SK-N-SH treated with all-trans-retinoic acid at 6 μM for 48 hours (cell line): ENCODE measurements at regions not wholly inside any gene's neighbourhood (a gene's known extent, or its start where the extent isn't known, plus 50 kb on each side); places are given as distances from the start of the nearest gene placed in this dataset.

Experiments used
- ATAC-seq: fragments of 200-7000 bp; cut with Tn5 transposase; 3 replicates; pipeline ENCODE4 v1.9.1; 2020; ENCODE audit warnings: mild to moderate bottlenecking, moderate library complexity
- BACH2 ChIP-seq: fragments of 250-450 bp; sonication (Bioruptor Pico); IDR thresholded peaks from 2 replicates; pipeline ENCODE4 v1.9.0; 2021; ENCODE audit warnings: mild to moderate bottlenecking, borderline replicate concordance
- CREB5 ChIP-seq: fragments of 250-450 bp; sonication (Bioruptor Pico); IDR thresholded peaks from 2 replicates; pipeline ENCODE4 v1.5.1; 2020; ENCODE audit warnings: low read depth, mild to moderate bottlenecking, moderate library complexity
- CSDC2 ChIP-seq: fragments of 250-450 bp; sonication (Bioruptor Pico); IDR thresholded peaks from 2 replicates; pipeline ENCODE4 v1.5.0; 2020; ENCODE audit warnings: mild to moderate bottlenecking, moderate library complexity
- CSRNP3 ChIP-seq: fragments of 250-450 bp; sonication (Bioruptor Pico); IDR thresholded peaks from 2 replicates; pipeline ENCODE4 v1.5.1; 2021; ENCODE audit warnings: mild to moderate bottlenecking, moderate library complexity
- ESRRG ChIP-seq: fragments of 250-450 bp; sonication (Bioruptor Pico); IDR thresholded peaks from 2 replicates; pipeline ENCODE4 v1.6.1; 2021; ENCODE audit warnings: mild to moderate bottlenecking
- GLIS3 ChIP-seq: fragments of 250-450 bp; sonication (Bioruptor Pico); IDR thresholded peaks from 2 replicates; pipeline ENCODE4 v1.5.0; 2020; ENCODE audit warnings: mild to moderate bottlenecking, moderate library complexity
- ISL1 ChIP-seq: fragments of 250-450 bp; sonication (Bioruptor Pico); IDR thresholded peaks from 2 replicates; pipeline ENCODE4 v2.1.2; 2022; ENCODE audit warnings: mild to moderate bottlenecking, moderate library complexity
- OSR1 ChIP-seq: fragments of 250-450 bp; sonication (Bioruptor Pico); IDR thresholded peaks from 2 replicates; pipeline ENCODE4 v1.8.0; 2022; ENCODE audit warnings: moderate library complexity, mild to moderate bottlenecking, inconsistent platforms
- PATZ1 ChIP-seq: fragments of 250-450 bp; sonication (Bioruptor Pico); IDR thresholded peaks from 2 replicates; pipeline ENCODE4 v1.8.0; 2020; ENCODE audit warnings: mild to moderate bottlenecking, moderate library complexity, borderline replicate concordance
- POU6F1 ChIP-seq: fragments of 250-450 bp; sonication (Bioruptor Pico); IDR thresholded peaks from 2 replicates; pipeline ENCODE4 v1.8.0; 2021; ENCODE audit warnings: low read depth, mild to moderate bottlenecking, moderate library complexity, borderline replicate concordance
- PPARA ChIP-seq: fragments of 250-450 bp; sonication (Bioruptor Pico); IDR thresholded peaks from 2 replicates; pipeline ENCODE4 v1.5.0; 2020; ENCODE audit warnings: mild to moderate bottlenecking, borderline replicate concordance
- SNAI2 ChIP-seq: fragments of 250-450 bp; sonication (Bioruptor Pico); IDR thresholded peaks from 2 replicates; pipeline ENCODE4 v1.5.0; 2020; ENCODE audit warnings: mild to moderate bottlenecking, moderate library complexity
- TCF4 ChIP-seq: fragments of 250-450 bp; sonication (Bioruptor Pico); IDR thresholded peaks from 2 replicates; pipeline ENCODE4 v1.8.0; 2021; ENCODE audit warnings: mild to moderate bottlenecking, moderate library complexity, borderline replicate concordance
- TOX ChIP-seq: fragments of 250-450 bp; sonication (Bioruptor Pico); IDR thresholded peaks from 2 replicates; pipeline ENCODE4 v1.8.0; 2021; ENCODE audit warnings: mild to moderate bottlenecking, moderate library complexity, borderline replicate concordance
- TSHZ2 ChIP-seq: fragments of 250-450 bp; sonication (Bioruptor Pico); IDR thresholded peaks from 2 replicates; pipeline ENCODE4 v1.5.0; 2020; ENCODE audit warnings: mild to moderate bottlenecking, moderate library complexity
- ZC3H10 ChIP-seq: fragments of 250-450 bp; sonication (Bioruptor Pico); IDR thresholded peaks from 2 replicates; pipeline ENCODE4 v1.5.1; 2021; ENCODE audit warnings: mild to moderate bottlenecking, moderate library complexity
- ZFP3 ChIP-seq: fragments of 250-450 bp; sonication (Bioruptor Pico); IDR thresholded peaks from 2 replicates; pipeline ENCODE4 v1.5.0; 2020; ENCODE audit warnings: mild to moderate bottlenecking, moderate library complexity
- ZFP30 ChIP-seq: fragments of 450-650 bp; formaldehyde crosslinking; IDR thresholded peaks from 2 replicates; pipeline ENCODE4 v1.5.0; 2022; ENCODE audit warnings: mild to moderate bottlenecking, moderate library complexity
- ZNF565 ChIP-seq: fragments of 450-650 bp; formaldehyde crosslinking; conservative IDR thresholded peaks from 2 replicates; pipeline ENCODE4 v1.5.0; 2020; ENCODE audit warnings: low read depth, mild to moderate bottlenecking, moderate library complexity
- ZNF70 ChIP-seq: fragments of 450-650 bp; formaldehyde crosslinking; IDR thresholded peaks from 2 replicates; pipeline ENCODE4 v1.5.0; 2020; ENCODE audit warnings: mild to moderate bottlenecking, moderate library complexity
- ZNF8 ChIP-seq: fragments of 450-650 bp; formaldehyde crosslinking; IDR thresholded peaks from 2 replicates; pipeline ENCODE4 v1.5.0; 2020; ENCODE audit warnings: mild to moderate bottlenecking, moderate library complexity

GRCh38 chr10:130368761-130369560 is 232.8 kb downstream of the GLRX3 start:
- TF ChIP-seq GLIS3 (CRISPR knock-in tag) (no peak), TCF4 (CRISPR knock-in tag) (no peak), OSR1 (CRISPR knock-in tag) (no peak), POU6F1 (CRISPR knock-in tag) (no peak), TOX (CRISPR knock-in tag) (no peak), TSHZ2 (CRISPR knock-in tag) (no peak), ZFP30 (CRISPR knock-in tag) (no peak), CREB5 (CRISPR knock-in tag) (no peak), ZNF8 (no peak), PATZ1 (CRISPR knock-in tag) (no peak), ZNF70 (no peak), ESRRG (CRISPR knock-in tag) (no peak), BACH2 (CRISPR knock-in tag) (no peak)
- ATAC-seq: no peak

- ATAC-seq: no peak
- TF ChIP-seq PPARA (CRISPR knock-in tag): no peak
- TF ChIP-seq CSRNP3 (CRISPR knock-in tag): no peak
- TF ChIP-seq ISL1: no peak
- no peak for TF ChIP-seq BACH2 (CRISPR knock-in tag)
- no peak for TF ChIP-seq OSR1 (CRISPR knock-in tag)
- no peak for TF ChIP-seq SNAI2
- TF ChIP-seq ZNF565 (CRISPR knock-in tag): no peak
- no peak for TF ChIP-seq GLIS3 (CRISPR knock-in tag)
- TF ChIP-seq ZFP3 (CRISPR knock-in tag): no peak
- TF ChIP-seq ZNF70: no peak
- TF ChIP-seq CSDC2 (CRISPR knock-in tag): no peak
- TF ChIP-seq ZC3H10 (CRISPR knock-in tag): no peak
- no peak for TF ChIP-seq CREB5 (CRISPR knock-in tag)
- no peak for TF ChIP-seq PATZ1 (CRISPR knock-in tag)
- TF ChIP-seq ZNF8: no peak
- TF ChIP-seq TCF4 (CRISPR knock-in tag): no peak
- TF ChIP-seq TSHZ2 (CRISPR knock-in tag): no peak
Measured at GRCh38 chr10:130369645-130370381, 233.6 kb downstream of the GLRX3 start.
